ENCODE measurements at regions not wholly inside any gene's neighbourhood (a gene's known extent, or its start where the extent isn't known, plus 50 kb on each side); places are given as distances from the start of the nearest gene placed in this dataset.

GRCh38 chr6:167554854-167555253 lies 230.0 kb downstream of the TTLL2 start:
- TF ChIP-seq NR4A1 (CRISPR knock-in tag; IDR thresholded peaks at IDR 0.05), result no peak
- 0 out of 2 replicates have a peak, but pooled peaks have one; percentile 29 for TF ChIP-seq NR4A1 (tag; IDR thresholded peaks at IDR 0.05)
- peak; percentile 85 to 88 for TF ChIP-seq NRF1 (conservative IDR thresholded peaks at IDR 0.05 in 1 of 2, IDR thresholded peaks at IDR 0.05 in 1 of 2)
- no peak for TF ChIP-seq ATF1 (CRISPR knock-in tag; IDR thresholded peaks at IDR 0.05)
- 0 out of 2 replicates have a peak, but pooled peaks have one; percentile 12 for TF ChIP-seq ATF1 (tag; IDR thresholded peaks at IDR 0.05)
- peak; percentile 63 for TF ChIP-seq NFIC (IDR thresholded peaks at IDR 0.05)
- no peak for TF ChIP-seq MITF (IDR thresholded peaks at IDR 0.05)
- no peak for TF ChIP-seq MLLT1 (IDR thresholded peaks at IDR 0.05)
- Histone ChIP-seq H3K79me2 (ENCODE audit: control insufficient read depth, insufficient read depth, low read length) (no peaks in the 10 kb centered on the region), H3K9me1 (ENCODE audit: control insufficient read depth, insufficient read depth, low read length) (no peaks in the 10 kb centered on the region), H3K36me3 (ENCODE audit: control insufficient read depth, insufficient read depth, low read length) (no peaks in the 10 kb centered on the region), H3K9ac (ENCODE audit: insufficient read depth in 1 of 2, low read depth in 2 of 2, low read length in 2 of 2) (no peak overlapping the region), H3K9me3 (replicated peaks; ENCODE audit: control insufficient read depth, insufficient read depth, low read depth, low read length) (no peaks in the 10 kb centered on the region), H4K20me1 (replicated peaks; ENCODE audit: control insufficient read depth, insufficient read depth, low read length) (no peaks in the 10 kb centered on the region), H3K4me3 (no peak overlapping the region), H2AFZ (ENCODE audit: low read depth, low read length) (0 out of 2 replicates have a peak overlapping the region, but pooled peaks have one; percentile 12), H3K27ac (ENCODE audit: extremely low read depth, low read depth, low read length) (no peak overlapping the region), H3K4me2 (ENCODE audit: insufficient read depth, low read length) (no peak overlapping the region), H3K4me1 (replicated peaks in 1 of 2; ENCODE audit: control insufficient read depth in 2 of 2, insufficient read depth in 2 of 2, low read length in 2 of 2) (peaks cover 4 to 11% of the 10 kb centered on the region in 2 experiments; a peak in 2 of 5 replicates), H3K27me3 (ENCODE audit: control insufficient read depth in 2 of 2, insufficient read depth in 2 of 2, low read length in 2 of 2) (peaks cover 9 to 57% of the 10 kb centered on the region in 2 experiments)
- in situ Hi-C loops (cut with MboI), result no loop called here
- no TSS peak for BruUV-seq (replicated peaks)
- 10% methylated on average over 11 of the region's 11 CpGs for WGBS (ENCODE audit: insufficient coverage, low coverage, missing lambda C conversion rate)
- intact Hi-C loops (cut with micrococcal nuclease), result no loop called here
- DNase-seq (ENCODE audit: extremely low read depth in 1 of 4, low spot score in 3 of 4) (peak in 1 of 4 experiments; percentile 27), FAIRE-seq (no peak), ATAC-seq (peak; percentile 41; the same call in 2 of the 3 replicates)
- CTCF ChIA-PET (ENCODE audit: low intra/inter-chr PET ratio), result no interaction called here
- POLR2A ChIA-PET, result no interaction called here
